Brain microvascular endothelial cell (primary cell): ENCODE measurements at regions not wholly inside any gene's neighbourhood (a gene's known extent, or its start where the extent isn't known, plus 50 kb on each side); places are given as distances from the start of the nearest gene placed in this dataset.

ENCODE experiments used
- DNase-seq: peaks from one replicate; pipeline ENCODE4 v3.0.0-alpha.2; 2020
- H3K27ac ChIP-seq: fragments of 250-450 bp; sonication (Bioruptor Pico); 2 replicates; pipeline ENCODE4 v1.5.1; 2020; ENCODE audit warnings: mild to moderate bottlenecking, moderate library complexity
- H3K27me3 ChIP-seq: fragments of 250-450 bp; sonication (Bioruptor Pico); replicated peaks from 2 replicates; pipeline ENCODE4 v1.5.1; 2020; ENCODE audit warnings: mild to moderate bottlenecking
- H3K36me3 ChIP-seq: fragments of 250-450 bp; sonication (Bioruptor Pico); replicated peaks from 2 replicates; pipeline ENCODE4 v1.5.1; 2020; ENCODE audit warnings: mild to moderate bottlenecking
- H3K4me3 ChIP-seq: 2 replicates; pipeline ENCODE4 v1.5.1; 2011; ENCODE audit warnings: low read depth, mild to moderate bottlenecking, control low read depth, low read length, moderate library complexity
- in situ Hi-C: cut with HindIII; loops from 2 replicates; pipeline ENCODE4 v1.10.0; 2017; ENCODE audit warnings: low sequenced_read_pairs, low pct_ligation_motif_present
- TF ChIP-seq, protein P1 (sequence below): IDR thresholded peaks from 2 replicates; pipeline ENCODE4 v1.5.1; 2011; ENCODE audit warnings: low read depth, mild to moderate bottlenecking, moderate library complexity, low read length, control low read depth, inconsistent platforms; ENCODE audit errors: missing control alignments

DNA sequence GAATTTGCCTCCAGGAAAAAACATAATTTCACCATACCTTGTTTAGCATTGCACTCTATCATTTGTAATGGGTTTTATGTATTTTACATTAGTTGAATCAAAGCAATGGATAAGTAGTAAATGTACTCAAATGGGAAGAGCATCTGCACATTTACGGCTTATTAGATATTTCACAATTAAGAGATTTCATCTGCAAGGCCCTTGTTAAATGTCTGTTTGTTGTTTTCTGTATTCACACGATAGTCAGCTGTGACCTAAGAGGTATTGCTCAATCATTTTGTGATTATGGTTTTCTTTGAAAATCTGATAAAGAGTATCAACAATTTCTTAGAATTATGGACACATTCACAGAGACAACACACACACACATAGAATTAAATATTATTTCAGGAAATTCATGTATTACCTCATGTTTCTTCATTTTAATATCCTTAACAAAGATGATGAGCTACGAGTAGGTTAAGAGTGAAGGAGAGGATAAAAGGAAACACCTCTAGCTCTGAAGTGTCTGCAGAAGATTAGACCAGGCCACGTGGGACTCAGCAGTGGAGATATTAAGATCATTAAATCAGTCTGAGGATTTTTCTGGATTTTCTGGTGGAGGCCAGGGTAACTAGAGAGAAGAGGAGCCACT is 121.9 kb upstream of the POU1F1 start:
- TF ChIP-seq, protein P1, sequence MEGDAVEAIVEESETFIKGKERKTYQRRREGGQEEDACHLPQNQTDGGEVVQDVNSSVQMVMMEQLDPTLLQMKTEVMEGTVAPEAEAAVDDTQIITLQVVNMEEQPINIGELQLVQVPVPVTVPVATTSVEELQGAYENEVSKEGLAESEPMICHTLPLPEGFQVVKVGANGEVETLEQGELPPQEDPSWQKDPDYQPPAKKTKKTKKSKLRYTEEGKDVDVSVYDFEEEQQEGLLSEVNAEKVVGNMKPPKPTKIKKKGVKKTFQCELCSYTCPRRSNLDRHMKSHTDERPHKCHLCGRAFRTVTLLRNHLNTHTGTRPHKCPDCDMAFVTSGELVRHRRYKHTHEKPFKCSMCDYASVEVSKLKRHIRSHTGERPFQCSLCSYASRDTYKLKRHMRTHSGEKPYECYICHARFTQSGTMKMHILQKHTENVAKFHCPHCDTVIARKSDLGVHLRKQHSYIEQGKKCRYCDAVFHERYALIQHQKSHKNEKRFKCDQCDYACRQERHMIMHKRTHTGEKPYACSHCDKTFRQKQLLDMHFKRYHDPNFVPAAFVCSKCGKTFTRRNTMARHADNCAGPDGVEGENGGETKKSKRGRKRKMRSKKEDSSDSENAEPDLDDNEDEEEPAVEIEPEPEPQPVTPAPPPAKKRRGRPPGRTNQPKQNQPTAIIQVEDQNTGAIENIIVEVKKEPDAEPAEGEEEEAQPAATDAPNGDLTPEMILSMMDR = no peak
- Histone ChIP-seq H3K36me3 (no peaks in the 10 kb centered on the region), H3K27ac (peak overlapping the region; percentile 66), H3K27me3 (no peaks in the 10 kb centered on the region), H3K4me3 (no peak overlapping the region)
- DNase-seq = no peak
- in situ Hi-C loops = no loop called here

DNA sequence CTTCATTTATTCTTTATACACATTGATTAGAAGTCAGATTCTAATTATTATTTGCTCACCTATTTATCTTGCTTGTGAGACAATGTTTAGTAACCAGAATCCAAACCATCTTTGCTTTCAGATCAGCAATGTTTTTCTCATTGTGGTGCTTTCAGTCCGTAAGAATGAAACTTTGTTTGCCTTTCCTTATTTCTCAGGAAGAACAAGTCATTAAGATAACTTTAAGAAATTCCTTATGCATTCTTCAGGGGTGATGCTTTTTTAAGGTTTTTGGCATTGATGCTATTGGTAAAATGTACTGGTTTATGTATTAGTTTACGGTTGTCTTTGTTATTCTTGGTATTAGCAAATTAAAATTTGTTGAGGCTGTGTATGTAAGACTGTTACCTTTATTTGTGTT is 120.8 kb upstream of the POU1F1 start:
- Histone ChIP-seq H3K27me3 (no peaks in the 10 kb centered on the region), H3K4me3 (no peak overlapping the region), H3K27ac (peak overlapping the region; percentile 77), H3K36me3 (no peaks in the 10 kb centered on the region)
- TF ChIP-seq, protein P1 = no peak
- DNase-seq = peak; percentile 39
- in situ Hi-C loops = no loop called here

DNA sequence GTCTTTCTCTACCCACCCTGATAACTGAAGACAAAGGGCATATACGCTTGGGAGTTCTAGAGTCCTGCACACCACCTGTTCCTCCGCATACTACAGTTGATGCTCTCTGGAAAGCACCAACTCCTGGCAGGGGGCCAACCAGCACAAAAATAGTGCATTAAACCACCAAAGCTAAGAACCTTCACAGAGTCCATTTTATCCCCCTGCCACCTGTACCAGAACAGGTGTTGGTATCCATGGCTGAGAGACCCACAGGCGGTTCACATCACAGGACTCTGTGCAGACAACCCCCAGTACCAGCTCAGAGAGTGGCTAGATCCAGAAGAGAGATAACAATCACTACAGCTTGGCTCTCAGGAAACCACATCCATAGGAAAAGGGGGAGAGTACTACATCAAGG is 114.4 kb upstream of the POU1F1 start:
- DNase-seq = no peak
- Histone ChIP-seq H3K4me3 (no peak overlapping the region), H3K27ac (no peak overlapping the region), H3K36me3 (no peaks in the 10 kb centered on the region), H3K27me3 (no peaks in the 10 kb centered on the region)
- in situ Hi-C loops = no loop called here
- TF ChIP-seq, protein P1 = no peak

DNA sequence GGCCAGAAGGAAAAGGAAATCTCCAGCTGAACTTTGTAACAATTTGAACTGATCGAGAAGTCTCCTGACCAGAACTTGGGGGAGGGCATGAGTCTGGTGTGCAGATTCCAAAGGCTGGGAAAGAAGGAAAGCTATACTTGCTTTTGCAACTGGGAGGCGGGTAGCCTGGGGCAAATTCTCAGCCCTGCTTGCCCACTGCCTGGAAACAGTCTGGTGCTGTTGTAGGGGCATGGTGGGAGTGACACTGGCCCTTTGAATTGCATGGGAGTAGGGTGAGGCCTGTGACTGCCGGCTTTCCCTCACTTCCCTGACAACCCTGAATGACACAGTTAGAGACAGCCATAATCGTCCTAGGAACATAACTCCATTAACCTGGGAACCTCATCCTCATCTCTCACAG is 114.0 kb upstream of the POU1F1 start:
- Histone ChIP-seq H3K27me3 (no peaks in the 10 kb centered on the region), H3K4me3 (no peak overlapping the region), H3K27ac (no peak overlapping the region), H3K36me3 (no peaks in the 10 kb centered on the region)
- TF ChIP-seq, protein P1 = no peak
- in situ Hi-C loops = no loop called here
- no peak for DNase-seq

DNA sequence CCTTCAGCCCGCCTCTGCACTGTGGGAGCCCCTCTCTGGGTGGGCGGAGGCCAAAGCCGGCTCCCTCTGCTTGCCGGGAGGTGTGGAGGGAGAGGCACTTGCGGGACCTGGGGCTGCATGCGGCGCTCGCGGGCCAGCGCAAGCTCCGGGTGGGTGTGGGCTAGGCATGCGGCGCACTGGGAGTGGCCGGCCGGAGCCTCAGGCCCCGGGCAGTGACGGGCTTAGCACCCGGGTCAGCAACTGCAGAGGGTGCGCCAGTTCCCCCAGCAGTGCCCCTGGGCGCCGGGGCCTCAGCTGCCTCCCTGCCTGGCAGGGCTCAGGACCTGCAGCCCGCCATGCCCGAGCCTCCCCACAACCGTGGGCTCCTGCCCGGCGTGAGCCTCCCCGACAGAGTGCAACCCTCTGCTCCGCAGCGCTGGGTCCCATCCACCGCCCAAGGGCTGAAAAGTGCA is 98.9 kb upstream of the POU1F1 start:
- in situ Hi-C loops = no loop called here

DNA sequence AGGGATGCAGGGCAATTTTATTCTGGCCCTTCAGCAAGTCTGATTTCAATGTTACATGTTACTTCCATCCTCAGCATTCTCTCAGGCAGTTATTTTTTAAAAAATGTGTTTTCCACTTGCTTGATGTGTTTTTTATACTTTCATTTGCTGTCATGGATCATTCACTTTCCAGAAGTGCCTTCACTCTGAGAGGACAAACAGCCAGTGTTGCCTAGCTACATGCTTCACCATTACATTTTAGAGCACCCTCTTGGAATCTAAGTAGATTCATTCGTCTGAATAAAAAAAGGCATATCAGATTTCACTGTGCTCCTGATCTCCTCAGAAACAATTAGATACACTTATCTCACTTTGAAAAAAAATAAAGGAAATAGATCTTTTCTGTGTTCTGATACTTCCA is 93.6 kb upstream of the POU1F1 start:
- TF ChIP-seq, protein P1 = no peak
- no peak overlapping the region for H3K4me3 ChIP-seq
- peak; percentile 18 for DNase-seq
- H3K27me3 ChIP-seq = no peaks in the 10 kb centered on the region
- no peaks in the 10 kb centered on the region for H3K36me3 ChIP-seq
- no peak overlapping the region for H3K27ac ChIP-seq
- in situ Hi-C loops = no loop called here

More for the DNA sequence above, 98.9 kb upstream of the POU1F1 start:
- TF ChIP-seq, protein P1 = no peak
- H3K36me3 ChIP-seq = no peaks in the 10 kb centered on the region
- H3K4me3 ChIP-seq = no peak overlapping the region
- H3K27me3 ChIP-seq = no peaks in the 10 kb centered on the region
- no peak for DNase-seq
- H3K27ac ChIP-seq = no peak overlapping the region
